ENCODE measurements at regions not wholly inside any gene's neighbourhood (a gene's known extent, or its start where the extent isn't known, plus 50 kb on each side); places are given as distances from the start of the nearest gene placed in this dataset.

DNA sequence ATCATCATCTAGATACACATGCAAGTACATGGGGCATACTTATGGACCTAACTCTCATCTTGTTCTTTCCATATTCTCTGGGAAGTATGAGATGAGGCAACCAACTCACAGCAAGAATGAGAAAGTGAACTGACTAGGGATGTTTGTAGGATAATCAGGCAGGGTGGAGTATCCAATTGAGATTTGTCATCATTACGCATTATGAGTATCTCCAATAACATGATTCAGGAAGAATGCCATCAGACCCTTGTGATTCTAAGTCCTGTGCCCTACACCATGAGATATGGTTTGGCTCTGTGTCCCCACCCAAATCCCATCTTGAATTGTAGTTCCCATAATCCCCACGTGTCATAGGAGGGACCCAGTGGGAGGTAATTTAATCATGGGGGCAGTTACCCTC, 154.0 kb downstream of the SLC30A10 start:
- TF ChIP-seq, protein P1, sequence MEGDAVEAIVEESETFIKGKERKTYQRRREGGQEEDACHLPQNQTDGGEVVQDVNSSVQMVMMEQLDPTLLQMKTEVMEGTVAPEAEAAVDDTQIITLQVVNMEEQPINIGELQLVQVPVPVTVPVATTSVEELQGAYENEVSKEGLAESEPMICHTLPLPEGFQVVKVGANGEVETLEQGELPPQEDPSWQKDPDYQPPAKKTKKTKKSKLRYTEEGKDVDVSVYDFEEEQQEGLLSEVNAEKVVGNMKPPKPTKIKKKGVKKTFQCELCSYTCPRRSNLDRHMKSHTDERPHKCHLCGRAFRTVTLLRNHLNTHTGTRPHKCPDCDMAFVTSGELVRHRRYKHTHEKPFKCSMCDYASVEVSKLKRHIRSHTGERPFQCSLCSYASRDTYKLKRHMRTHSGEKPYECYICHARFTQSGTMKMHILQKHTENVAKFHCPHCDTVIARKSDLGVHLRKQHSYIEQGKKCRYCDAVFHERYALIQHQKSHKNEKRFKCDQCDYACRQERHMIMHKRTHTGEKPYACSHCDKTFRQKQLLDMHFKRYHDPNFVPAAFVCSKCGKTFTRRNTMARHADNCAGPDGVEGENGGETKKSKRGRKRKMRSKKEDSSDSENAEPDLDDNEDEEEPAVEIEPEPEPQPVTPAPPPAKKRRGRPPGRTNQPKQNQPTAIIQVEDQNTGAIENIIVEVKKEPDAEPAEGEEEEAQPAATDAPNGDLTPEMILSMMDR (IDR thresholded peaks at IDR 0.05 in 8 of 11, conservative IDR thresholded peaks at IDR 0.05 in 3 of 11) = no peak
- TF ChIP-seq POLR2A (IDR thresholded peaks at IDR 0.05) = no peak
